HUDEP-2 (cell line): ENCODE measurements at regions not wholly inside any gene's neighbourhood (a gene's known extent, or its start where the extent isn't known, plus 50 kb on each side); places are given as distances from the start of the nearest gene placed in this dataset.
A peak's percentile ranks its signal among the peaks of the same experiment; 100 is the strongest.
"Not testable (repeated sequence)": the region's sequence is repeated elsewhere in the genome, so short reads cannot be mapped to it uniquely, and the experiment has no call there.

Experiments used
- DNase-seq, 76 experiments: peaks; one replicate each; lab custom pipeline; 2025; ENCODE audit not compliant: unreplicated experiment in 76 of 76; lab: John Stamatoyannopoulos, UW

DNA sequence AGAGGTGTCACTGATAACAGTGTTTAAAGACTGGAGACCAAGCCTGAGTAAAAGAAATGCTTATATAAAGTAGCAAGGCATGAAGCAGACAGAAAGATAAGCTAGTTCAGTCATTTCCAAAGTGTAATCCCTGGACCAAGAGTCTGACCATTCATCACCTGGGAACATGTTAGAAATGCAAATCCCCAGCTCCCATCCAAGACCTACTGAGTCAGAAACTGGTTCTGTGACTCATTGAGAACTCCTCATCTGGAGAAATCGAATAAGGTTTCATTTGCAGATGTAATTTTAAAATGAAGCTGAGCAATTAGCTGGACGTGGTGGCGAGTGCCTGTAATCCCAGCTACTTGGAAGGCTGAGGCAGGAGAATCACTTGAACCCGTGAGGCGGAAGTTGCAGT, 473.9 kb upstream of the UBE2E2 start:
- DNase-seq = no peak

DNA sequence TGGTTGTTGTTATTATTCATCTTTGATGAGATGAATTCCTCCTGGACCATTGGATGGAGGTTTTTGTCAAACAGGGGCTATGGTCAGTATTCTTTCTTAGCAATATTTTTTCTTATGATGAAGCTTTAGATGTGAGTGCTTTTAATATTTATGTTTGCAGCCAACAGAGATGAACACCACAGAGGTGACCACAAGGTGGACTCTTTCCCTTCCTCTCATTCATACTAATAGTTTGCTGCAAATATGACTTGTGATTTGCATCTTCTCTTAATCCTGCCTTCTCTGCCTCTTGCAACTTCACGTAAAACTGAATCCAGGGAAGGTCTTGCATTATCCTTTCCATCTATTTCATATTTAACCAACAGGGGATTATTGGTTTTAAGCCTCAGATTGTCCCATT, 473.1 kb upstream of the UBE2E2 start:
- DNase-seq = no peak

DNA sequence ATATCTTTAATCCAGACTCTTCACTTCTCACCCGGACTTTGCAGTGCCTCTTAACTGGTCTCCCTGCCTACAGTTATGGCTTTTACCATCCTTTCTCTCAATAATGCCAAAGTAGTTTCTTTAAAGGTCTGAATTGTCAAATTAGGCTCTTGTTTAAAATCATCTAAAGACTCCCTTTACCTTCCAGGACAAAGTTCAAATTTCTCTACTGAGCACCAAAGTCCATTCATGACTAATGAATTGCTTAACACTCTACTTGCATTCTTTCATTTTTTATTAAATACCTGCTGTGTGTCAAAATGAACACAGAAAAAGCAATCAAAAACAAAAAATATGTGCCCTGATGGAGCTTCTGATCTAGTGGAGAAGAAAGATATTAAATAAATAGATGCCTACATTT, 472.4 kb upstream of the UBE2E2 start:
- DNase-seq = no peak

DNA sequence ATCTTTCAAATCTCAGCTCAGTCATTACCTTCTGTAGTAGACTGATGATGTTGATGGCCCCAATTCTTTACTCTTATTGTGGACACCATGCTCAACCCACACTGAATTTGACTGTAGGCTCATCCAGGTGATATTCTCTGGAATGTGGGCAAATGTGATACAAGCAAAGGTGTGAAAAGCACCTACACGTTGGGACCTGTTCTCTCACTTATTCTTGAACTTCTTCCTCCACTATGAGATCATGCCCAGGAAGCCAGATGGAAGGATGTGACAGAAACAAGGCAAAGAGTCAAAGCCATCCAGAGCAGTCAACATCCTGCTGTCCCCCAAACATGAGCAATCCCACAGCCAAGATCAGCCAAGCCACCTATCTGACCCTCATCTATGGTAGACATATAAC, 471.2 kb upstream of the UBE2E2 start:
- DNase-seq = no peak

GRCh38 chr3:22732641-22733040, 470.5 kb upstream of the UBE2E2 start:
- DNase-seq = no peak

DNA sequence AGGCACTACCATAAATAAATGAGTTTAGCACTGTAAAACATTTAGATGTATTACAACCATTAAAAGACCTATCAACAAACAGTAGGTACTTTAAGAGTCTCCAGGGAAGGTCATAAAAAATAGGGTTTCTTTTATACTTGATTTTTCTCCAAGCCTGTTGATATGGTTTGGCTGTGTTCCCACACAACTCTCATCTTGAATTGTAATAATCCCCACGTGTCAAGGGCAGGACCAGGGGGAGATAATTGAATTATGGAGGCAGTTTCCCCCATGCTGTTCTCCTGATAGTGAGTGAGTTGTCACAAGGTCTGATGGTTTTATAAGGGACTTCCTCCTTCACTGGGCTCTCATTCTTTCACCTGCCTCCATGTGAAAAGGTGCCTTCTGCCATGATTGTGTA, 468.9 kb upstream of the UBE2E2 start:
- DNase-seq = peak in 13 of 76 experiments; percentile 0 to 50 (median 9)

GRCh38 chr3:22734756-22735155, 468.4 kb upstream of the UBE2E2 start:
- no peak for DNase-seq

GRCh38 chr3:22735373-22735772, 467.8 kb upstream of the UBE2E2 start:
- DNase-seq = no peak

DNA sequence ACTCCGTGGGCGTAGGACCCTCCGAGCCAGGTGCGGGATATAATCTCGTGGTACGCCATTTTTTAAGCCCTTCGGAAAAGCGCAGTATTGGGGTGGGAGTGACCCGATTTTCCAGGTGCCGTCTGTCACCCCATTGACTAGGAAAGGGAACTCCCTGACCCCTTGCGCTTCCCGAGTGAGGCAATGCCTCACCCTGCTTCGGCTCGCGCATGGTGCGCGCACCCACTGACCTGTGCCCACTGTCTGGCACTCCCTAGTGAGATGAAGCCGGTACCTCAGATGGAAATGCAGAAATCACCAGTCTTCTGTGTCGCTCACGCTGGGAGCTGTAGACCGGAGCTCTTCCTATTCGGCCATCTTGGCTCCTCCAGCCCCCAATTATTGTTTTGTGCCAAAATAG, 459.7 kb upstream of the UBE2E2 start:
- DNase-seq = not testable (repeated sequence)

GRCh38 chr3:22745321-22745720, 457.8 kb upstream of the UBE2E2 start:
- DNase-seq = no peak

GRCh38 chr3:22746221-22746620, 456.9 kb upstream of the UBE2E2 start:
- DNase-seq = no peak

GRCh38 chr3:22748453-22749045, 454.6 kb upstream of the UBE2E2 start:
- DNase-seq = no peak

DNA sequence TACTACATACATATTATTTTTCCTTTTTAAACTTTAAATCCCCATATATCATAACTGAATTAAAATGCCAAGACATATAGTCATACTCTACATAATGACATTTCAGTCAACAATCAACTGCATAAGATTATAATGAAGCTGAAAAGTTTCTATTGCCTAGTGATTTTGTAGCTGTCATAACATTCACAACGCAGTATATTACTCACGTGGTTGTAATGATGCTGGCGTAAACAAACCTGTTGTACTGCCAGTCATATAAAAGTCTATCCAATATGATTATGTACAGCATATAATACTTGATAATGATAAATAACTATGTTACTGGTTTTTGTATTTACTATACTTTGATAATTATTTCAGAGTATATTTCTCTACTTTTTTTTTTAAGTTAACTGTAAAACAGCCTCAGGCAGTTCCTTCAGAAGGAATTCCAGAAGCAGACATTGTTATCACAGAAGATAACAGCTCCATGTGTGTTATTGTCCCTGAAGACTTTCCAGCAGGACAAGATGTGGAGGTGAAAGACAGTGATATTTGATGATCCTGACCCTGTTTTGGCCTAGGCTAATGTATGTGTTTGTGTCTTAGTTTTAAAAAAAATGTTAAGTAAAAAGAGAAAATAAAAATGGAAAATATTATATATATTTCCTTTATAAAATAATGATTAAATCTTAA, 443.4 kb upstream of the UBE2E2 start:
- DNase-seq = no peak

GRCh38 chr3:22765679-22766078, 437.4 kb upstream of the UBE2E2 start:
- no peak for DNase-seq

GRCh38 chr3:22777834-22778233, 425.3 kb upstream of the UBE2E2 start:
- DNase-seq = no peak

DNA sequence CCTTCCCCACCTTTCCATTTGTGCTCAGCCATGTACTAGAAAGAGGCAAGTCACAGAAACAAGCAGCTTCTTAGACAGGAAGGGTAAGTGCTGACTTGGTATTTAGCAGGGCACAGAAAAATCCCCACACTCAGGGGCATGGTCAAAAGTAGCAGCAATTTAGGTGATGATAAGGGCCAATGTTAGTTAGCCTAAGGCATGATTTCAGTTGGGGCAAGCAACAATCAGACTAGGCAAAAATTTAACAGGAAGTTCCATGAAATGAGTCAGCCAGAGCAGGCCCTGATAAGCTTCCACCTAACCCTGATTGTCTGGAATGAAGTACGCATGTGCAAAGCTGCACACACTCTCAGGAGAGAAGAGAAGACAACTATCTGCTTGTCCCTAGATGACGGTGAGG, 423.4 kb upstream of the UBE2E2 start:
- DNase-seq = no peak

DNA sequence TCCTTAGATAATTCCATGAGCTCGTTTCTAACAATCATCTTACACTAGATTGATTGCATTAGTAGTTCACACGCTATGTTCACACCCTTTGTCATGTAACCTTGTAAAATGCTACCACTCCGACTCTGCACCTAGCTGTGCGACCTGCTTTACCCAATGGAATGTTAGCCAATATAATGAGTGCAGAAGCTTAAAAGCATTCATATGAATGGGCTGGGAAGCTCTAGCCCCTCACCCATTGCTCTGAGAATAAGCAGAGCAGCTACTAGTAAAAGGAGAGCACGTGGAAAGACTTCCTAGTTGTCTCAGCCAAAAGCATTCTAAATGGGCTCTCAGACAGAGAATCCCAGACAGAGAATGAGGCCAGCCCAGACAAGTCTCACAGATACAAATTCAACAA, 410.6 kb upstream of the UBE2E2 start:
- no peak for DNase-seq

DNA sequence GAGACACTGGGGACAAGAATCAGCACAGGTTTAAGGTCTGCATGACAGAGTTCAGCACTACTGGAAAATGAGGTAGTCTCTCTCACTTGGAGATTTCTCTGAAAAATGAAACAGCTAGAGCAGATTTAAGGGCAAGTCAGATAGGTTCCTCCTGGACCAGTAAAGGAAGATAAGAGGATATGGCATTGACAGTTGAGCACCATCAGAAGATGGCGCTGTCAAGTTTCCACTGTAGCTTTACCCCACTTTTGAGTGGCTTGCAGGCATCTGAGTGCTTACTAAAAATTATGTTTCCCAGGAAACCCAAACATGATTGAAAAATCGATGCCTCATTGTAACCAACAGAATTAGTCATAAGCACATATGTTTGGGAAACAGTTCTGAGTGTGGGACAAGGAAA, 407.2 kb upstream of the UBE2E2 start:
- DNase-seq = peak in 1 of 76 experiments; percentile 4

DNA sequence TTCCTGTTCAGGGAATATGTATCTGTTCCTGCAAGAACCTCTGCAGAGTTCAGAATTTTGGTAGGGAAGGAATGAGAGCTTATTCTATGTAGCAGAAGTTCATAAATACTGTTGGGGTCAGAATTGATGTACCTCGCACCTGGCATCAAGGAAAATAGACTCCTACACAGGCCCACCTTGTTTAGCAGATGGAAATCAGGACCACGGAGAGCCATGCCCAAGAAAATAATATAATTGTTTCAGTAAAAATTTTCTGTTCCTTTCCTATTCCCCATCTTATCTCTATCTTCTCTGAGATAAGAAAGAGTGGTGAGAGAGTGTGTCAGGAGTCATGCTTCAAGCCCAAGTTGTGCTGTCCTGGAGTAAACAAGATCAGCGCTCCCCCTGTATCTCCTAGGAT, 404.7 kb upstream of the UBE2E2 start:
- DNase-seq = no peak

- no peak for DNase-seq
Measured at GRCh38 chr3:22819209-22819608, 383.9 kb upstream of the UBE2E2 start.

- no peak for DNase-seq
Measured at GRCh38 chr3:22835041-22835440, 368.1 kb upstream of the UBE2E2 start.

DNA sequence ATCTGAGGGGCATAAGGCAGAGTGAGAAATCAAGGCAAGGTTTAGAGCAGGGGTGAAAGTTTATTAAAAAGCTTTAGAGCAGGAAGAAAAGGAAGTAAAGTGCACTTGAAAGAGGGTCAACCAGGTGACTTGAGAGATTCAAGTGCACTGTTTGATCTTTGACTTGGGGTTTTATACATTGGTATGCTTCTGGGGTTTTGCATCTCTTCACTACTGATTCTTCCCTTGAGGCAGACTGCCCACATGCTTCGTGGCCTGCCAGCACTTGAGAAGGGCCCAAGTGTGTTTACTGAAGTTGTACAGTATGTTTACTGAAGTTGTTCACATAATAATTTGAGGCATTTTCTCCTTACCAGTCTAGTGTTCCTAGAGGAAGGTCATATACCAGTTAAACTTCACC, 367.0 kb upstream of the UBE2E2 start:
- DNase-seq = no peak

- no peak for DNase-seq
Measured at GRCh38 chr3:22843854-22844253, 359.3 kb upstream of the UBE2E2 start.
